Activated naive CD4-positive, alpha-beta T cell treated with anti-CD3 and anti-CD28 coated beads for 36 hours (primary cell): ENCODE measurements at regions not wholly inside any gene's neighbourhood (a gene's known extent, or its start where the extent isn't known, plus 50 kb on each side); places are given as distances from the start of the nearest gene placed in this dataset.

ENCODE experiments used
- CTCF ChIA-PET: fragments of 350-600 bp; sonication (Branson Sonifier 250); formaldehyde crosslinking; loops from one replicate; lab custom pipeline; 2021; ENCODE audit warnings: antibody characterized with exemption; lab: Charles Lee
- DNase-seq: peaks from one replicate; pipeline ENCODE4 v3.0.0-alpha.2; 2020
- H3K27ac Mint-ChIP-seq: one replicate; pipeline ENCODE4 v1.8.0; 2021; ENCODE audit warnings: mild to moderate bottlenecking, mixed read lengths
- H3K27me3 Mint-ChIP-seq: one replicate; pipeline ENCODE4 v1.8.0; 2021; ENCODE audit warnings: low read depth, mixed read lengths
- H3K36me3 Mint-ChIP-seq: one replicate; pipeline ENCODE4 v1.8.0; 2021; ENCODE audit warnings: low read depth, mixed read lengths
- H3K4me1 Mint-ChIP-seq: one replicate; pipeline ENCODE4 v1.8.0; 2021; ENCODE audit warnings: low read depth, mixed read lengths
- H3K4me3 Mint-ChIP-seq: one replicate; pipeline ENCODE4 v1.8.0; 2021; ENCODE audit warnings: mild to moderate bottlenecking, moderate library complexity, mixed read lengths
- H3K9me3 Mint-ChIP-seq: one replicate; pipeline ENCODE4 v1.8.0; 2021; ENCODE audit warnings: mixed read lengths
- intact Hi-C: fragments of 100-400 bp; cut with micrococcal nuclease; formaldehyde crosslinking; loops from one replicate; pipeline ENCODE4 v1.15.1; 2023

GRCh38 chr7:113664867-113665266 is 253.9 kb downstream of the PPP1R3A start:
- peaks cover 8% of the 10 kb centered on the region for H3K9me3 Mint-ChIP-seq
- no peaks in the 10 kb centered on the region for H3K4me1 Mint-ChIP-seq
- H3K4me3 Mint-ChIP-seq = no peak overlapping the region
- intact Hi-C loops = no loop called here
- no peaks in the 10 kb centered on the region for H3K27me3 Mint-ChIP-seq
- no peak overlapping the region for H3K27ac Mint-ChIP-seq
- DNase-seq = no peak
- CTCF ChIA-PET = no interaction called here
- no peaks in the 10 kb centered on the region for H3K36me3 Mint-ChIP-seq

- no peak for DNase-seq
- CTCF ChIA-PET = no interaction called here
- Mint-ChIP-seq H3K27ac (no peak overlapping the region), H3K4me3 (no peak overlapping the region), H3K27me3 (no peaks in the 10 kb centered on the region), H3K9me3 (peaks cover 2% of the 10 kb centered on the region), H3K36me3 (no peaks in the 10 kb centered on the region), H3K4me1 (no peaks in the 10 kb centered on the region)
- intact Hi-C loops = no loop called here
Observed at GRCh38 chr7:113659416-113659815, 259.4 kb downstream of the PPP1R3A start.

GRCh38 chr7:113657603-113658002 is 261.2 kb downstream of the PPP1R3A start:
- Mint-ChIP-seq H3K4me3 (no peak overlapping the region), H3K27ac (no peak overlapping the region), H3K4me1 (no peaks in the 10 kb centered on the region), H3K36me3 (no peaks in the 10 kb centered on the region), H3K27me3 (no peaks in the 10 kb centered on the region), H3K9me3 (peaks cover 2% of the 10 kb centered on the region)
- CTCF ChIA-PET = no interaction called here
- DNase-seq = no peak
- intact Hi-C loops = no loop called here

- DNase-seq = no peak
- CTCF ChIA-PET = no interaction called here
- Mint-ChIP-seq H3K27me3 (no peaks in the 10 kb centered on the region), H3K27ac (no peak overlapping the region), H3K4me3 (no peak overlapping the region), H3K4me1 (no peaks in the 10 kb centered on the region), H3K36me3 (no peaks in the 10 kb centered on the region), H3K9me3 (no peaks in the 10 kb centered on the region)
- intact Hi-C loops = no loop called here
Observed at GRCh38 chr7:113652501-113652900, 266.3 kb downstream of the PPP1R3A start.

- no peaks in the 10 kb centered on the region for H3K4me1 Mint-ChIP-seq
Observed at GRCh38 chr7:113649556-113649955, 269.3 kb downstream of the PPP1R3A start.

GRCh38 chr7:113639221-113639620 is 279.6 kb downstream of the PPP1R3A start:
- no peak overlapping the region for H3K27ac Mint-ChIP-seq
- CTCF ChIA-PET = no interaction called here
- H3K9me3 Mint-ChIP-seq = no peaks in the 10 kb centered on the region
- no peak overlapping the region for H3K4me3 Mint-ChIP-seq
- H3K27me3 Mint-ChIP-seq = no peaks in the 10 kb centered on the region
- H3K4me1 Mint-ChIP-seq = no peaks in the 10 kb centered on the region
- no peaks in the 10 kb centered on the region for H3K36me3 Mint-ChIP-seq
- DNase-seq = no peak
- intact Hi-C loops = no loop called here

More at GRCh38 chr7:113649556-113649955, 269.3 kb downstream of the PPP1R3A start:
- CTCF ChIA-PET = no interaction called here
- no peaks in the 10 kb centered on the region for H3K27me3 Mint-ChIP-seq
- no peak for DNase-seq
- intact Hi-C loops = no loop called here
- no peaks in the 10 kb centered on the region for H3K36me3 Mint-ChIP-seq
- H3K27ac Mint-ChIP-seq = no peak overlapping the region
- no peaks in the 10 kb centered on the region for H3K9me3 Mint-ChIP-seq
- H3K4me3 Mint-ChIP-seq = no peak overlapping the region

GRCh38 chr7:113636727-113637421 is 281.9 kb downstream of the PPP1R3A start:
- peaks cover 1% of the 10 kb centered on the region for H3K9me3 Mint-ChIP-seq
- intact Hi-C loops = no loop called here
- CTCF ChIA-PET = no interaction called here

GRCh38 chr7:113635492-113635891 is 283.3 kb downstream of the PPP1R3A start:
- Mint-ChIP-seq H3K27me3 (no peaks in the 10 kb centered on the region), H3K27ac (no peak overlapping the region), H3K9me3 (peaks cover 1% of the 10 kb centered on the region), H3K4me3 (no peak overlapping the region), H3K36me3 (no peaks in the 10 kb centered on the region), H3K4me1 (no peaks in the 10 kb centered on the region)
- no peak for DNase-seq
- intact Hi-C loops = no loop called here
- CTCF ChIA-PET = no interaction called here

More at GRCh38 chr7:113636727-113637421, 281.9 kb downstream of the PPP1R3A start:
- no peak overlapping the region for H3K4me3 Mint-ChIP-seq
- no peaks in the 10 kb centered on the region for H3K27me3 Mint-ChIP-seq
- H3K36me3 Mint-ChIP-seq = no peaks in the 10 kb centered on the region
- DNase-seq = no peak
- no peaks in the 10 kb centered on the region for H3K4me1 Mint-ChIP-seq
- no peak overlapping the region for H3K27ac Mint-ChIP-seq

GRCh38 chr7:113633073-113633472 is 285.7 kb downstream of the PPP1R3A start:
- Mint-ChIP-seq H3K36me3 (no peaks in the 10 kb centered on the region), H3K27ac (no peak overlapping the region), H3K9me3 (peaks cover 4% of the 10 kb centered on the region), H3K27me3 (no peaks in the 10 kb centered on the region), H3K4me1 (no peaks in the 10 kb centered on the region), H3K4me3 (no peak overlapping the region)
- intact Hi-C loops = no loop called here
- no peak for DNase-seq
- CTCF ChIA-PET = no interaction called here

- Mint-ChIP-seq H3K4me3 (no peak overlapping the region), H3K27me3 (no peaks in the 10 kb centered on the region), H3K36me3 (no peaks in the 10 kb centered on the region), H3K27ac (no peak overlapping the region), H3K9me3 (peaks cover 4% of the 10 kb centered on the region), H3K4me1 (no peaks in the 10 kb centered on the region)
- CTCF ChIA-PET = no interaction called here
- DNase-seq = no peak
- intact Hi-C loops = no loop called here
Observed at GRCh38 chr7:113628948-113629847, 289.6 kb downstream of the PPP1R3A start.

GRCh38 chr7:113625494-113626102 is 293.2 kb downstream of the PPP1R3A start:
- Mint-ChIP-seq H3K4me1 (no peaks in the 10 kb centered on the region), H3K9me3 (peaks cover 6% of the 10 kb centered on the region), H3K27me3 (no peaks in the 10 kb centered on the region), H3K27ac (no peak overlapping the region), H3K36me3 (no peaks in the 10 kb centered on the region), H3K4me3 (no peak overlapping the region)
- CTCF ChIA-PET = no interaction called here
- intact Hi-C loops = no loop called here
- no peak for DNase-seq

GRCh38 chr7:113622796-113623195 is 296.0 kb downstream of the PPP1R3A start:
- CTCF ChIA-PET = interaction anchor here (0.6 kb wide), 1 partner anchor 62 kb away, joined by 4 read pairs; no protein-coding TSS in a partner anchor
- Mint-ChIP-seq H3K9me3 (peaks cover 9% of the 10 kb centered on the region), H3K27ac (no peak overlapping the region), H3K4me1 (no peaks in the 10 kb centered on the region), H3K4me3 (no peak overlapping the region), H3K36me3 (no peaks in the 10 kb centered on the region), H3K27me3 (no peaks in the 10 kb centered on the region)
- no peak for DNase-seq
- intact Hi-C loops = no loop called here
